Right ventricle myocardium superior (tissue), 1 donor: ENCODE measurements at regions not wholly inside any gene's neighbourhood (a gene's known extent, or its start where the extent isn't known, plus 50 kb on each side); places are given as distances from the start of the nearest gene placed in this dataset.
"Not testable (repeated sequence)": the region's sequence is repeated elsewhere in the genome, so short reads cannot be mapped to it uniquely, and the experiment has no call there.

ENCODE experiments used
- ATAC-seq: fragments of 200-7000 bp; cut with Tn5 transposase; one replicate; pipeline ENCODE4 v1.9.1; 2020; ENCODE audit warnings: mild to moderate bottlenecking; ENCODE audit not compliant: poor library complexity
- DNase-seq: peaks from one replicate; pipeline ENCODE4 v3.0.0-alpha.2; 2020
- intact Hi-C: fragments of 100-400 bp; cut with DNase I; formaldehyde crosslinking; loops from one replicate; pipeline ENCODE4 v1.11.2; 2022
- donor health status: DM: no; HTN: yes; CAD: no; lungs with severe emphysema.

DNA sequence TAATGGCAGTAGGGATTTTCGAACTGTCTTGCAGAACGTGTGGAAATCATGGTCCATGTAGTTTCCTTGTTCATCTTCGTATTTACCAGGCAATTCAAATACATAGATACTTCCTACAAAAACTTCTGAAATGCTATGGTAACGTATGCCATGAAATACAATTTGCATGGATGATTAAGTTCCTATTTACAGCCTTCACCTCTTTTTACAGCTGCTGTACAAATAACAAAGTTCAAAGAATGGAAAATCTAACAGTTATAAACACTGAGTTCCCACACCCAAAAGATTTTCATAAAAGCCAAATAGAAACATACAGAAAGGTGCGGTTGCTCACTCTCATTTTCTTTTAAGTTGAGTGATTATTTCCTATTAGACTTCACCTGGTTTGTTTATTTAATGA lies 115.8 kb upstream of the TNFSF11 start:
- intact Hi-C loops: no loop called here
- no peak for DNase-seq
- ATAC-seq: no peak

DNA sequence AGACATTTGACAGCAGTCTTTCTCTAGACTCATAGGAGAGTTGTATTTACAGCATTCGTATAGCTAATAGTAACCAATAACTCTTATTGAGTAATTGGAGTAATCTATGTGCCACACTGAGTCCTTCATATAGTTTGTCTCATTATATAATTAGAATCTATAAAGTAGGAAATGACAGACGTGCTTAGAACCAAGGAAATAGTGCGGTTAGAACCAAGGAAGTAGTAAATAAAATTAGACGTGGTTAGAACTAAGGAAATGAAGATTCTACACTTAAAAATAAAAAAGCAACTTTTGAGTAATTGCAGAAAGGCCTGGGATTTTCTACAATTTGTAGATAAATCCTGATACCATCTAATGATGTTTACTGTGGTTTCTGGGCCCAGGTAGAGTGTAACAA lies 107.8 kb upstream of the TNFSF11 start:
- intact Hi-C loops: no loop called here
- no peak for ATAC-seq

DNA sequence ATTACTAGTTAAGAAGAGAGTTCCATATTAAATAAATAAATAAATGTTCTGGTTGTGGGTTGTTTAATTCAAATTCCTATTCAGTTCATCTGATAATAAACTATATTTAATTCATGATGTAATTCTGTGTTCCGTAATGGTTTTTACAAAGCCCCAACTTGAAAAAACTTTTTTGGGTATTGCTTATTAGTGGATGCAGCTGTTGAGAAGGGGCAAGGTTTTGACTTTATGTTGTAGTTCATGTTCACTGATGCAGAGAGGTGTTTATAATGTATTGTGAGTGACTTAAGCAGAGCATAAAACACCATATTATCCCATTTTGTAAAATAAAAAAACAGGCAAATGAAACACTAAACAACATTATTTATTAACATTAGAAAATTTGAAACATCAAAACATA lies 107.3 kb upstream of the TNFSF11 start:
- intact Hi-C loops: no loop called here
- DNase-seq: no peak
- no peak for ATAC-seq

More for the DNA sequence above, 107.8 kb upstream of the TNFSF11 start:
- DNase-seq: no peak

DNA sequence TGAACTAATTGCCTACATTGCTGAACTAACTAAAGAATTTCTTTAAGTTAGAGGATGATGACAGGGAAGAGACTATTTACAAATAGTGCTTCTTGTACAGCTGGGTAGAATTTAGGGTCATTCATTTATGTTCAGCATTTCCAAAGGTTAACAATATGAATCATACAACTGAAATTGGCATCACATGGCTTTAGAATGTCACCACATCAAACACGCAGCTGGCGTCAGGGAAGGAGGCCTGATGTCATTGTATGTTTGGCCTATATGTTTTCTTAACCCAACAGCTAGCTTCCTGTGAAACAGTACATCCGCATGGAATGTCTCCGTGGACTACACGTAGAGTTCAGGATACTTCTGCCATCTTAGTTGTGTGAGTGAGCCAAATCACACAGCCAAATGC lies 99.0 kb upstream of the TNFSF11 start:
- ATAC-seq (no peak), DNase-seq (no peak)
- intact Hi-C loops: no loop called here

DNA sequence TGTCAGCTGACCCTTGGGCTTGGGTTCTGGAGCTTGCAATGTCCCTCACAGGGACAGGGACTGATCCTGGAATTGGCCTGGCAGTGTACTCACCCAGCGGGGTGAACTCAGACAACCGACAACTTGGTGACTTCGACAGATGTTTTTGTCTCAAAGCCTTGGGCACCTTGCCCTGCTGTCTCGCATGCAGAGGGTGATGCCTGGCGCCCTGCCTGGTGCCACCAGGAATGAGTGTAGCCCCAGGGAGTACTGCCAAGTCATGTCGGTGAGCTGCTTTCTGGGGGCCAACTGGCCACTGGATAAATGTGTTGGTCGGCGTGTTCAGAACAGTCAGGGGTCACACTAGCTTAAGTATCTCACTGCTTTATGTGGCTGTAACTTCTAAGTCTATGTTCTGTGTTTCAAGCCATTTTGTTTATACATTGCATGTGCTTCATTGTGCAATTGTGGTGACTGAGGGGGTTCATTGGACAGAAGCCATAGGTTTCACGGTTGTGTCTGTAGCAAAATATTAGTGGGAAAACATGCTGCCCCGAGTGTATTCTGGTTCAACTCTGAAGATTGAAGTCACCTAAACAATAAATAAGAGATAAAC lies 96.3 kb upstream of the TNFSF11 start:
- intact Hi-C loops: no loop called here
- ATAC-seq (no peak), DNase-seq (no peak)

DNA sequence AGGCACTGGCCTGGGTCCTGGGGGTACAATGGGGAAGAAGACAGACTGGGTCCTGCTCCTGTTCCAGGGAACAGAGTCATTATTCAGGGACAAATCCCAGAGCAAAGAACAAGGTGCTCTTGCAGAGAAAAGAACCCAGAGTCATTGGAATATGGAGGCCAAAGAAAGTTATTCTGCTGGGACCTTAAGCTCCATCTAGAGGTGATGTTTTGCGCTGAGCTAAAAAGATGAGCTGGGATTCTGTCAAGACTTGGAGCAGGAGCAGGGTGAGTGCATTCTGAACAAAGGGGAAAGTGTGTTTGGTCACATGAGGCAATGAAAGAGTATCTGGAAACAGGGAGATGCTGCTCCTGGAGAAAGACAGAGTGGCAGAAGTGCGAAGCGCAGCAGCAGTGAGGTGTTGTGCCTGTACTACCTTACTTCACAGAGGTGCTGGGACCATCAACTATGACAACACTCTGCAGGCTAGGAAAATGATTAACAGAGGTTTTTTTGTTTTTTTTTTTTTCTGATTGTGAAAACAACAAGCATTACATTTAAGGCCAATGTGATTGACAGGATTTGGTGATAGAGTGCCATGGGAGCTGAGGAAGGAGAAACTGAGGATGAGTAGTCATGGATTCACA lies 95.3 kb upstream of the TNFSF11 start:
- ATAC-seq (no peak), DNase-seq (no peak)
- intact Hi-C loops: no loop called here

DNA sequence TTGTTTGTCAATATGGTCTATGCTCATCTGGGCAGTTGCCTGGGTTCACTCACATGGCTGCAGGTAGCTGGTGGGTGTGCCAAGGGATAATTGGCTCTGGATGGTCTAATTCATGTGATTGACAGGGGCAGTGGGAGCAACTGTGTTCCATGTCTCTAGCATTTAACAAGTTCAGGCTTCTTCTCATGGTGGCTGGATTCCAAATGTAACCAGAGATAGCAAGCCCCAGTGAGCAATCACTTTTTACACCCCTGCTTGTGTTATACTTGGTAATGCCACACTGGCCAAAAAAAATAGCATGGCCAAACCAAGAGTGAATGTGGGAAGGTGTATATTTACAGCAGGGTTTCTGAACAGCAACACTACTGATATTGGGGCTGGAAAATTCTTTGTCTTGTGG lies 89.6 kb upstream of the TNFSF11 start:
- ATAC-seq (no peak), DNase-seq (no peak)
- intact Hi-C loops: no loop called here

DNA sequence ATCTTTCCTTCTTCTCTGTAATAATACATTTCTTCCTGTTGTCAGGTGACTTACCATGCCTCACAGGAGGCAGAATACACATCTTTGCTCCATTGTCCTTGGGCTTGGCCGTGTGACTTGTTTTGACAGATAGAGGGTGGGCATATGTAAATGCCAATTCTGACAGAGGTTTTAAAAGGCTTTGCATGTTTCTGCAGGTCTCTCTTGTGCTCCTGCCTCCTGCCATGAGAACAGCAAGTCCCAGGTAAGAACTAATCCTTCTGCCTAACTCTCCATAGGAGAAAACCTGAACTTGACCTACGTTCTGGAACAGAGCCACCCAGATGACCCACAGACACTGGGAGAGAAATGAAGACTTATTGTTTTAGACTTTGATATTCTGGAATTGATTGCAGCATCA lies 88.7 kb upstream of the TNFSF11 start:
- intact Hi-C loops: no loop called here
- no peak for ATAC-seq

DNA sequence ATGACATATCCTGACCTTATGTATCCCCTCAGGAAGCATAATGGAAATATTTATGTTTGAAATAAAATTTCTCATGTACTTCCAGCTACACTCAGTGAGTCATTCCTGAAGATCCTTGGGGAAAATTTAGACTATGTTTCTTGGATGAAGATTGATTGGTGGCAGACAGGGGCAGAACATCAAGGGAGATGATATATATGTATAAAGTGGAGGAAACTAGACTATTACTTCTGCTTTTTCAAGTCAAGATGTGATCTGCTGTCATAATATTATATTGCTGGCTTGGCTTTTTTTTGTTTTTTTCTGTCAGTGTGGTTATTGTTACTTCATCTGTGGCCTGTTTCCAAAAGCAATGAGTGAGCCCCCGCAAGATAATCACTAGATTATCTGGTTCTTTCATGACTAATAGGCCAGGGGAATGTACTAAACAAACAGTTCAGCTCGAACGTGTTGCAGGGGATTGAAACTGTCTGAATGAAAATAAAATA lies 87.2 kb upstream of the TNFSF11 start:
- no peak for DNase-seq
- intact Hi-C loops: no loop called here
- no peak for ATAC-seq

More for the DNA sequence above, 88.7 kb upstream of the TNFSF11 start:
- DNase-seq: no peak

DNA sequence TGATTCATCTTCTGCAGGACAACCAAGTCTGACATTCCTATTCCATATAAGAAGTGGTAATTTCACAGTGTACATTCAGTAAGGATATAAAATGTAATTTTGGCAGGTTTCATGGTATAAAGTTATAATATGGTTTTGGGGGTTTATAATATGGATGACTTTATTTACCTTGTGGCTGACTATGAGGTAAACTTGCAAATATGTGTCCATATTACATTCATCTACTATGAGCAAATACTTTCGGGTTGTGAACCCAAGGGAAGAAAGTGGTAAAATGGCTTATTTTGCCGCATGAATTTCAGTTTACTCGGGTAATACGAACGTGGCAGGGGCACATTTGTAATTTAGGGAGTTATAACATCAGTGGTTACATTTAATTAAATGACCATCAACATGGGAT lies 86.7 kb upstream of the TNFSF11 start:
- intact Hi-C loops: no loop called here
- DNase-seq (no peak), ATAC-seq (no peak)

DNA sequence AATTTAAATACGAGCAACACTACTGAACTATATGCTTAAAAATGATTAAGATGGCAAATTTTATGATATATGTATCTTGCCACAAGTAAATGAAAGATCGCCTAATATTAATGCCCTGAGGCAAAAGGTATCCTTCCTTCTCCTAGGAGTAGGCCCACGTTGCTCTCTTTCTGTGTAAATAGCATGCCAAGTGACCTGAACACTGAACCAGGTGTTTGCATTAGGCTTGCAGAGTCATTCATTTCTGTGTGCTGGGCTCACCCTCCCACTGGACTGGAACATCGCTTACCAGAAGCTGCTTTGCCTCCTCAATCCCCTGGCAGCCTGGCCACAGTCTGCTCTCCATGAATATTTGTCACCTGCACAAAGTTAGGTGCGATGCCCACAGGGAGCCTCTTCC lies 83.3 kb upstream of the TNFSF11 start:
- ATAC-seq (no peak), DNase-seq (no peak)
- intact Hi-C loops: no loop called here

DNA sequence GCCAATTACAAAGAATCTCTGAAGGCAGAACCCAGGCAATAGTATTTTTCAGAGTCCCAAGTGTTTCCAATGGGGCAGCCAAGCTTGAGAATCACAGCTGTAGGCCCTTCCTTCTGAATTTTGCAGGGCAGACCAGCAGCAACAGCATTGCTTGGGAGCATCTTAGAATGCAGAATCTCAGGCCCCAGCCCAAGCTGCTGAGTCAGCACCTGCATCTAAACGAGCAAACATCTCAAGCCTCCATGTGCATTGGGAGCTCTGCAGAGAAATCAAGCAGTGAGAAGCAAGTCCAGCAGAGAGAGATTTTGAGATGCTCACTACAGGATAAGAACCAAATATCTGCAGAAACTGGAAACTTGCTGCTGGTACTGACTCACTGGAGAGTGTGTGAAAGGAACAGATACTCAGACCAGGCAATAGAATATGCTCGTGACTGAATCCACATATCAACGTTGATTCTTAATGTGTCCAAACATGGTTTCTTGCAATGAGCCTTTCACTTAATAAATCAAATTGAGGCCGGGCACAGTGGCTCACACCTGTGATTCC lies 81.5 kb upstream of the TNFSF11 start:
- intact Hi-C loops: no loop called here
- no peak for ATAC-seq

DNA sequence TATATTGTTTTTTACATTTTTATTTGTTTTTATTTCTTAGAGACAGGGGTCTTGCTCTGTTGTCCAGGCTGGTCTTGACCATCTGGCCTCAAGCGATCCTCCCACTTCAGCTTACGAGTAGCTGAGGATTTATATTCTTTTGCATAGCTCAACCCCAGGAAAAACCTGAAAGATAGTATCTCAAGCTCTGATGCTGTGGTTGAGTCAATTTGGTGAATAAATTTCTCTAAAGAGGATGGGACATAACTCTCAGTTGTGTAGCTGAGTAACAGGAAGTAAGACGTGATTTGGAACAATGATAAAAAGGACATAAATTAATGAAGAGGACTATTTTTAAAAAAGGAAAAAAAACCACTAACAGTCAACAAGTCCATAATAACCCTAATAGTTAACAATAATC lies 79.8 kb upstream of the TNFSF11 start:
- DNase-seq (no peak), ATAC-seq (no peak)
- intact Hi-C loops: no loop called here

More for the DNA sequence above, 81.5 kb upstream of the TNFSF11 start:
- DNase-seq: no peak

DNA sequence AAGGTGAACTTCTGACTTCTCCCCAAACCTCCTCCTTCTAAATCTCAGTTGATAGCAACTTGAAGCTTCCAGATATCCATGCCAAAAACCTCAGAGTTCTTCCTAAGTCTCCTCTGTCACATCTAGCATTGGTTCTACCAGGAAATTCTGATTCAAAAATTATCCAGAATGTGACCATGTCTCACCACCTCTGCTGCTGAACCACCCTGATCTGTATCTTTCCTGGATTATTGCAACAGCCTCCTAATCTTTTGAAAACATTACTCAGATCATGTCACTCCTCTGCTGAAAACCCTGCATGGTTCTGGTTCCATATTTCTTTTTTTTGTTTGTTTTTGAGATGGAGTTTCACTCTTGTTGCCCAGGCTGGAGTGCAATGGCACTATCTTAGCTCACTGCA lies 78.7 kb upstream of the TNFSF11 start:
- ATAC-seq (no peak), DNase-seq (no peak)

DNA sequence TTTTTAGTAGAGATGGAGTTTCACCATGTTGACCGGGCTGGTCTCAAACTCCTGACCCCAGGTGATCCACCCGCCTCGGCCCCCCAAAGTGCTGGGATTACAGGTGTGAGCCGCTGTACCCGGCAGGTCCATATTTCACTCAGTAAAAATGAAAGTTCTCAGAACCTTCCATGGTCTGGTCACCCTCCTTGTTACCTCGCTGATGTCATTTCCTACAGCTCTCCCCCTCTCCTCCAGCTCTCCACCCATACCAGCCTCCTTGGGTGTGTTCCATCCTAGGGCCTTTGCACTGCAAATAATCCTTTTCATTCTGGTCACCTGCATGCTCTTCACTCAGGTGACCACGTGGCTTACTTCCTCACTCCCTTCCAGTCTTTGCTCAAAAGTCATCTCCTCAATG lies 78.2 kb upstream of the TNFSF11 start:
- intact Hi-C loops: no loop called here
- DNase-seq (no peak), ATAC-seq (no peak)

More for the DNA sequence above, 78.7 kb upstream of the TNFSF11 start:
- intact Hi-C loops: no loop called here

DNA sequence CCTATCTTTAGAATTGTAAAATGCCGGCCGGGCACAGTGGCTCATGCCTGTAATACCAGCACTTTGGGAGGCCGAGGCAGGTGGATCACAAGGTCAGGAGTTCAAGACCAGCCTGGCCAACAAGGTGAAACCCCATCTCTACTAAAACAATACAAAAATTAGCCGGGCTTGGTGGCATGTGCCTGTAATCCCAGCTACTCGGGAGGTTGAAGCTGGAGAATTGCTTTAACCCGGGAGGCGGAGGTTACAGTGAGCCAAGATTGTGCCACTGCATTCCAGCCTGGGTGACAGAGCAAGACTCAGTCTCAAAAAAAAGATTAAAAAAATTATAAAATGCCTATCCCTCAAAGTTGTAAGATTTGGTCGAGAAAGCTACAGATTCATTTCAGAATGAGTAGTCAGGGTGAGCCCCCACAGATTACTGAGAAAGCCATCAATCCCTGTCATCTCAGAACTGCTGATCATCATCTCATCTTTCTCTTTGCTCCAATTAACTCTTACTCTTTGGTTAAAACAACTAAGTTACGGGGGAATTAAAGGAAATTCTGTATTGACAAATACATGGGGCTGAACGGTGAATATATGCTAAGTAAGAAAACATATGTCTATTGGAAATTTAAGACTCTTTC lies 76.9 kb upstream of the TNFSF11 start:
- intact Hi-C loops, DNase-seq, ATAC-seq: not testable (repeated sequence)

DNA sequence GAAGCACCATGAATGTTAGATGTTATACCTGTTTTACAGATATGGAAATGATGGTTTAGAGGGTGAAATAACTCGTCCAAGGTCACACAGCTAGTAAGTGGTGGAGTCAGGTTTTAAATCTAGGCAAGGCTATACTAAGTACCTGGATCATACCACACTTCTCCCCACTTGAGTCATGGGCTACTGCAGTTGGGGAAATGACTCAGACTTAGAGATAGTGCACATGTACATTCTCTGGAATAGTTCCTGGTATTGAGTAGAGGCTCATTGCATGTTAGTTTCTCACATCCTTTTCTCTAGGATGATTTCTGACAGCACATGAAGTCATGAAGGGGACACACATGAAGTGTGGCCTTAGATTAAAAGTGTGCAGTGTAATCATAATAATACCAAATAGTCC lies 76.2 kb upstream of the TNFSF11 start:
- intact Hi-C loops: no loop called here
- no peak for ATAC-seq
- DNase-seq: no peak

DNA sequence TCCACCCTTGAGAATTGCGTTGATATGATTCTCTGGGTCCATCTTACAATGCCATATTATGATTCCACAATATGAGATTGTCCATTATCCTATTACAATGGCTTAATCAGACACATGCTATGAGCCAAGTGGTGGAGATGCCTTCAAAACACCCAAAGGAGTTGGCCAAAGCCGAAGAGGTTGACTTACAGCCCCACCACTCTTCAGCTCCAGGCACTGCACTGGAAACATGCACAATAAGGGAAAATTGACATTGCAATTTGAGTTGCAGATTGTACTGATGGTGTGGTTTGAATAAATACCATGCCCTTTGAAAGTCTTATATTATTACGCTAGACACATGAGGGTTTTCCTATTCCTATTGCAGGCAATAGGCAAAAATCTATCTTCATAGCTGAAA lies 75.4 kb upstream of the TNFSF11 start:
- intact Hi-C loops: no loop called here
- ATAC-seq (no peak), DNase-seq (no peak)
